K562 (cell line): ENCODE measurements at regions not wholly inside any gene's neighbourhood (a gene's known extent, or its start where the extent isn't known, plus 50 kb on each side); places are given as distances from the start of the nearest gene placed in this dataset.
"Not testable (repeated sequence)": the region's sequence is repeated elsewhere in the genome, so short reads cannot be mapped to it uniquely, and the experiment has no call there.

Source experiments
- ATAC-seq: fragments of 200-7000 bp; cut with Tn5 transposase; 3 replicates; pipeline ENCODE4 v1.9.1; 2020; ENCODE audit warnings: moderate library complexity
- BruUV-seq: library from RNA; stranded (reverse); fragments of 400-500 nt; replicated peaks from 2 replicates; lab custom pipeline; 2021; lab: Mats Ljungman, UMichigan
- CTCF ChIA-PET: fragments of 300-600 bp; formaldehyde crosslinking; extraction: SDS; loops from one replicate; lab custom pipeline; 2021; ENCODE audit warnings: low intra/inter-chr PET ratio; lab: Yijun Ruan, JAX
- POLR2A ChIA-PET: fragments of 300-600, 350-650 bp; sonication (Branson Sonifier 250); formaldehyde crosslinking; extraction: SDS; loops from one replicate; lab custom pipeline; 2021; ENCODE audit warnings: antibody characterized with exemption, inconsistent platforms; lab: Yijun Ruan, JAX
- DNase-seq, 4 experiments: peaks; one replicate each; pipeline versions ENCODE4 v3.0.0 to v3.0.0-alpha.2; 2011 to 2018; ENCODE audit warnings: low spot score in 3 of 4, mixed read lengths in 3 of 4; ENCODE audit errors: extremely low read depth in 1 of 4
- FAIRE-seq: peaks from 2 replicates; lab custom pipeline; 2011; peaks lifted over from hg19 to GRCh38; lab: Jason Lieb, UNC
- H2AFZ ChIP-seq: 2 replicates; pipeline ENCODE4 v1.6.0; 2011; ENCODE audit warnings: low read depth, low read length, control low read depth, inconsistent platforms
- H3K27ac ChIP-seq: fragments of 200-600 bp; 3 replicates; pipeline ENCODE4 v1.8.0; 2011; ENCODE audit warnings: low read depth, mild to moderate bottlenecking, control low read depth, inconsistent platforms, low read length, moderate library complexity, mixed read lengths; ENCODE audit errors: extremely low read depth
- H3K27me3 ChIP-seq, 2 experiments: fragments of 300-600 bp in 1 of 2; 2 replicates in 1 of 2; 3 replicates in 1 of 2; pipeline versions ENCODE4 v1.6.0 to v1.8.0; 2011; ENCODE audit warnings: inconsistent platforms in 2 of 2, low read length in 2 of 2, mild to moderate bottlenecking in 1 of 2, mixed read lengths in 1 of 2, moderate library complexity in 1 of 2; ENCODE audit not compliant: control insufficient read depth in 2 of 2, insufficient read depth in 2 of 2
- H3K36me3 ChIP-seq: fragments of 300-600 bp; 3 replicates; pipeline ENCODE4 v1.8.0; 2011; ENCODE audit warnings: mild to moderate bottlenecking, low read length, inconsistent platforms; ENCODE audit not compliant: control insufficient read depth, insufficient read depth
- H3K4me1 ChIP-seq, 2 experiments: fragments of 200-600 bp in 1 of 2; replicated peaks in 1 of 2; 2 replicates in 1 of 2; 3 replicates in 1 of 2; pipeline versions ENCODE4 v1.5.1 to v1.8.0; 2011; ENCODE audit warnings: inconsistent platforms in 2 of 2, low read length in 2 of 2, mild to moderate bottlenecking in 1 of 2, mixed read lengths in 1 of 2, moderate library complexity in 1 of 2; ENCODE audit not compliant: control insufficient read depth in 2 of 2, insufficient read depth in 2 of 2
- H3K4me2 ChIP-seq: 2 replicates; pipeline ENCODE4 v1.6.1; 2011; ENCODE audit warnings: low read length, control low read depth, inconsistent platforms, mixed read lengths; ENCODE audit not compliant: insufficient read depth
- H3K4me3 ChIP-seq: fragments of 200-600 bp; sonication (generic), shearing (Covaris generic); 2 replicates; pipeline ENCODE4 v1.5.1; 2016; ENCODE audit warnings: control low read depth, inconsistent platforms
- H3K79me2 ChIP-seq: fragments of 200-600 bp; 3 replicates; pipeline ENCODE4 v1.8.0; 2011; ENCODE audit warnings: low read length, inconsistent platforms; ENCODE audit not compliant: control insufficient read depth, insufficient read depth
- H3K9ac ChIP-seq, 2 experiments: 2 replicates each; pipeline versions ENCODE4 v1.6.0 to v1.6.1; 2011; ENCODE audit warnings: low read depth in 2 of 2, low read length in 2 of 2, control low read depth in 1 of 2, inconsistent platforms in 1 of 2, mild to moderate bottlenecking in 1 of 2, mixed read lengths in 1 of 2; ENCODE audit not compliant: insufficient read depth in 1 of 2
- H3K9me1 ChIP-seq: one replicate; pipeline ENCODE4 v1.6.0; 2011; ENCODE audit warnings: inconsistent platforms, mild to moderate bottlenecking, low read length, moderate library complexity; ENCODE audit not compliant: control insufficient read depth, insufficient read depth
- H3K9me3 ChIP-seq: replicated peaks from 2 replicates; pipeline ENCODE4 v1.5.1; 2011; ENCODE audit warnings: low read depth, low read length, inconsistent platforms; ENCODE audit not compliant: control insufficient read depth, insufficient read depth
- H4K20me1 ChIP-seq: replicated peaks from 2 replicates; pipeline ENCODE4 v1.6.1; 2011; ENCODE audit warnings: low read length, inconsistent platforms, mixed read lengths; ENCODE audit not compliant: control insufficient read depth, insufficient read depth
- EGR1 ChIP-seq: fragments of 450-650 bp; conservative IDR thresholded peaks from 2 replicates; pipeline ENCODE4 v1.6.1; 2017; ENCODE audit warnings: mild to moderate bottlenecking
- KDM1A ChIP-seq, 2 experiments: fragments of 450-650 bp; IDR thresholded peaks; 2 replicates each; pipeline ENCODE4 v1.6.1; 2016; ENCODE audit warnings: mild to moderate bottlenecking in 2 of 2
- L3MBTL2 ChIP-seq: fragments of 450-650 bp; IDR thresholded peaks from 2 replicates; pipeline ENCODE4 v1.6.1; 2016; ENCODE audit warnings: mild to moderate bottlenecking, moderate library complexity
- LCOR ChIP-seq: sonication (generic); formaldehyde crosslinking; IDR thresholded peaks from 2 replicates; pipeline ENCODE4 v1.8.0; 2022; ENCODE audit warnings: mild to moderate bottlenecking, missing genetic modification reagents
- TSC22D4 ChIP-seq: fragments of 450-650 bp; IDR thresholded peaks from 2 replicates; pipeline ENCODE4 v1.6.1; 2016; ENCODE audit warnings: missing genetic modification characterization, missing biosample characterization, control low read depth
- WGBS: fragments of 100-300 bp; shearing (Covaris generic); methylation state at CpG from one replicate; pipeline ENCODE4 v1.1.6; 2016; ENCODE audit warnings: low coverage, mixed read lengths; ENCODE audit not compliant: insufficient coverage; ENCODE audit errors: missing lambda C conversion rate; 5-methylcytosine and 5-hydroxymethylcytosine counted together
- in situ Hi-C: fragments of 300-500 bp; cut with MboI; formaldehyde crosslinking; loops from 4 replicates; pipeline ENCODE4 v1.15.0; 2018; ENCODE audit warnings: inconsistent platforms, mixed read lengths
- intact Hi-C: fragments of 100-400 bp; cut with micrococcal nuclease; formaldehyde crosslinking; loops from 2 replicates; pipeline ENCODE4 v1.14.2; 2022

DNA sequence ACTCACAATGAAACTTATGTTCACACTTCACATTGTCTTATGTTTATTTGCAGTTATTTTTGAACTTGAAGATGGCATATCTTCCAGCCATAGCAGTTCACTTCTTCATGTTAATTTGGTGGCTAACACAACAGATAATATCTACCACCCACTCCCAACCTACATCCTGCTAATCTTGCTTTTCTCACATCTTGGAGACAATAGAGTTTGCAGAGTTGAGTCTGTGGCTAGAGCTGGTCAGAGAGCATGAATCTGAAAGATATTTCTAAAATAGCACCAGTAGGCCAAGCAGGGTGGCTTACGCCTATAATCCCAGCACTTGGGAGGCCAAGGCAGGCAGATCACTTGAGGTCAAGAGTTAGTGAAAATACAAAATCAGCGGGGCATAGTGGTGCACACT, 85.6 kb upstream of the CLPB start:
- POLR2A ChIA-PET, H3K9me1 ChIP-seq, H3K4me2 ChIP-seq, H3K27ac ChIP-seq, H3K79me2 ChIP-seq, H3K9me3 ChIP-seq, DNase-seq, H3K4me3 ChIP-seq, H3K4me1 ChIP-seq, H4K20me1 ChIP-seq, BruUV-seq, H3K36me3 ChIP-seq, intact Hi-C loops, H3K9ac ChIP-seq, in situ Hi-C loops: not testable (repeated sequence)
- FAIRE-seq = peak; percentile 70
- WGBS = 10% methylated on average over 2 of the region's 2 CpGs
- TF ChIP-seq EGR1 = peak; percentile 28
- TF ChIP-seq KDM1A (IDR thresholded peaks at IDR 0.05) = peak; percentile 22 to 37; a peak in 2 of 4 replicates
- TF ChIP-seq, all 486 proteins: peak for 2; not testable (repeated sequence) for 484
- H2AFZ ChIP-seq, ATAC-seq, CTCF ChIA-PET: not testable (repeated sequence)
- peaks cover 0 to 20% of the 10 kb centered on the region in 2 experiments; a peak in 3 of 5 replicates for H3K27me3 ChIP-seq

- FAIRE-seq = no peak
These were observed 85.0 kb upstream of the CLPB start for GRCh38 chr11:72519220-72519881.

More at GRCh38 chr11:72519220-72519881, 85.0 kb upstream of the CLPB start:
- Histone ChIP-seq H2AFZ (peak overlapping the region; percentile 20; the same call in 1 of the 2 replicates), H4K20me1 (no peaks in the 10 kb centered on the region), H3K4me3 (no peak overlapping the region), H3K27me3 (peaks cover 0 to 20% of the 10 kb centered on the region in 2 experiments; a peak in 3 of 5 replicates), H3K4me1 (no peaks in the 10 kb centered on the region), H3K9me1 (no peaks in the 10 kb centered on the region)
- intact Hi-C loops = no loop called here
- no peak for TF ChIP-seq LCOR (CRISPR knock-in tag)
- TF ChIP-seq L3MBTL2 = peak; percentile 19; the same call in 1 of the 2 replicates
- TF ChIP-seq TSC22D4 (tag) = no peak
- TF ChIP-seq, all 486 proteins: peak for 1
- in situ Hi-C loops = no loop called here
- no TSS peak for BruUV-seq
- Histone ChIP-seq H3K27ac (no peak overlapping the region), H3K9ac (no peak overlapping the region), H3K4me2 (no peak overlapping the region; the same call in 1 of the 2 replicates), H3K36me3 (no peaks in the 10 kb centered on the region), H3K9me3 (no peaks in the 10 kb centered on the region), H3K79me2 (no peaks in the 10 kb centered on the region)
- DNase-seq = no peak
- WGBS = 14% methylated on average over 8 of the region's 8 CpGs
- CTCF ChIA-PET = no interaction called here
- POLR2A ChIA-PET = no interaction called here
- no peak for ATAC-seq
